Stomach (tissue), 4 donors: ENCODE measurements at regions not wholly inside any gene's neighbourhood (a gene's known extent, or its start where the extent isn't known, plus 50 kb on each side); places are given as distances from the start of the nearest gene placed in this dataset.

Source experiments
- EP300 ChIP-seq: sonication (generic); formaldehyde crosslinking; IDR thresholded peaks from one replicate; pipeline ENCODE4 v1.6.1; 2017; ENCODE audit warnings: antibody characterized with exemption
- POLR2A ChIP-seq, 4 donors: fragments of 450-650 bp; IDR thresholded peaks; one replicate each; pipeline ENCODE4 v1.6.1; 2016; ENCODE audit warnings: antibody characterized with exemption in 4 of 4, control low read depth in 2 of 4, mild to moderate bottlenecking in 1 of 4, moderate library complexity in 1 of 4
- TF ChIP-seq, protein P1 (sequence below), 7 experiments: fragments of 450-650 bp in 4 of 7; fragments of 200-600 bp in 3 of 7; sonication (generic) in 3 of 7; IDR thresholded peaks; one replicate each; pipeline ENCODE4 v1.5.1; 2016 to 2019; ENCODE audit warnings: antibody characterized with exemption in 7 of 7, control low read depth in 2 of 7, mild to moderate bottlenecking in 1 of 7

DNA sequence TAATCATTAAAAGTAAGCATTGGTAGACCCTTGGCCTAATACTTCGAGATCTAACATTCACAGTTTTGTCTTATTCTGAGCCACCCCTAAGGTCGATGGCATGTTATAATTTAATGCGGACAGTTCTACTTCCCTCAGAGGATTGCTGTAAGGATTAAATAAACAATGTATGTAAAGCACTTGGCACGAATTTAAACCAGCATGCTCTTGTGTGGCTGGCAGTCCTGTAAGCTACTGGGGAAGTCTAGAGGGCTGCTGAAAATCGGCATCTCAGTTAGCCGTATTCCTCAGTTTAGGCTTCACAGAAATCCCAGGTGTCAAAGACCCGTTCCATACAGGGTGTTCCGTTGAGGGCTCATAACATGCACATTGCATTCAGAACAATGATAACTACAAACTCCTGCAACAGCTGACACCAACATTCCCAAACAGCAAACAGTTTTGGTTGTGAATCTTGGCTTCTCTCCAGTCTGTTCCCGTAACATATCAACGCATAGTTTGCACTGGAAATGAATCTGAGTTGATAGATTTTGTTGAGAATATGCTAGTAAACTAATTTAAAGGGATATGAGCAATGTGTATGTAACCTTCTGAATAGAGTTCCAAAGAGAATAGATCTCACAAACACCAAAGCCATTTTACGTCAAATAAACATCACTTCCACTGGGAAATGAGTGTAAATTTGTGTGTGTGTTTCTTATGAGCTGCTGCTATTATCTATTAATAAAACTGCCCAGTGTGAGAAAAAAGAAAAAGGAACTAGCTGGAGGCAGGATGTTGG, 52.2 kb upstream of the ACKR3 start:
- TF ChIP-seq, protein P1, sequence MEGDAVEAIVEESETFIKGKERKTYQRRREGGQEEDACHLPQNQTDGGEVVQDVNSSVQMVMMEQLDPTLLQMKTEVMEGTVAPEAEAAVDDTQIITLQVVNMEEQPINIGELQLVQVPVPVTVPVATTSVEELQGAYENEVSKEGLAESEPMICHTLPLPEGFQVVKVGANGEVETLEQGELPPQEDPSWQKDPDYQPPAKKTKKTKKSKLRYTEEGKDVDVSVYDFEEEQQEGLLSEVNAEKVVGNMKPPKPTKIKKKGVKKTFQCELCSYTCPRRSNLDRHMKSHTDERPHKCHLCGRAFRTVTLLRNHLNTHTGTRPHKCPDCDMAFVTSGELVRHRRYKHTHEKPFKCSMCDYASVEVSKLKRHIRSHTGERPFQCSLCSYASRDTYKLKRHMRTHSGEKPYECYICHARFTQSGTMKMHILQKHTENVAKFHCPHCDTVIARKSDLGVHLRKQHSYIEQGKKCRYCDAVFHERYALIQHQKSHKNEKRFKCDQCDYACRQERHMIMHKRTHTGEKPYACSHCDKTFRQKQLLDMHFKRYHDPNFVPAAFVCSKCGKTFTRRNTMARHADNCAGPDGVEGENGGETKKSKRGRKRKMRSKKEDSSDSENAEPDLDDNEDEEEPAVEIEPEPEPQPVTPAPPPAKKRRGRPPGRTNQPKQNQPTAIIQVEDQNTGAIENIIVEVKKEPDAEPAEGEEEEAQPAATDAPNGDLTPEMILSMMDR (IDR thresholded peaks at IDR 0.05), result no peak
- TF ChIP-seq EP300 (no peak), POLR2A (IDR thresholded peaks at IDR 0.05) (no peak)
